ENCODE measurements at regions not wholly inside any gene's neighbourhood (a gene's known extent, or its start where the extent isn't known, plus 50 kb on each side); places are given as distances from the start of the nearest gene placed in this dataset.
"Not testable (repeated sequence)": the region's sequence is repeated elsewhere in the genome, so short reads cannot be mapped to it uniquely, and the experiment has no call there.

- Histone ChIP-seq H3K27me3 (no peaks in the 10 kb centered on the region), H3K27ac (no peak overlapping the region), H3K9me3 (replicated peaks) (no peaks in the 10 kb centered on the region), H3K4me1 (no peaks in the 10 kb centered on the region), H3K36me3 (no peaks in the 10 kb centered on the region), H3K4me3 (no peak overlapping the region)
- no peak for DNase-seq
Observed at GRCh38 chr1:87398641-87399040, 70.0 kb downstream of the LMO4 start.

- no peak for DNase-seq
- Histone ChIP-seq H3K9me3 (replicated peaks) (no peaks in the 10 kb centered on the region), H3K36me3 (no peaks in the 10 kb centered on the region), H3K27ac (no peak overlapping the region), H3K4me3 (no peak overlapping the region), H3K4me1 (no peaks in the 10 kb centered on the region), H3K27me3 (no peaks in the 10 kb centered on the region)
Observed at GRCh38 chr1:87399264-87399663, 70.6 kb downstream of the LMO4 start.

- Histone ChIP-seq H3K36me3 (no peaks in the 10 kb centered on the region), H3K27ac (no peak overlapping the region), H3K4me3 (no peak overlapping the region), H3K27me3 (no peaks in the 10 kb centered on the region), H3K4me1 (no peaks in the 10 kb centered on the region), H3K9me3 (replicated peaks) (no peaks in the 10 kb centered on the region)
- DNase-seq = no peak
Observed at GRCh38 chr1:87399701-87400100, 71.0 kb downstream of the LMO4 start.

GRCh38 chr1:87400813-87401212 is 72.1 kb downstream of the LMO4 start:
- Histone ChIP-seq H3K4me3 (no peak overlapping the region), H3K27me3 (no peaks in the 10 kb centered on the region), H3K36me3 (no peaks in the 10 kb centered on the region), H3K27ac (no peak overlapping the region), H3K4me1 (no peaks in the 10 kb centered on the region), H3K9me3 (replicated peaks) (no peaks in the 10 kb centered on the region)
- no peak for DNase-seq

GRCh38 chr1:87402241-87403002 is 73.7 kb downstream of the LMO4 start:
- no peaks in the 10 kb centered on the region for H3K4me1 ChIP-seq
- H3K27me3 ChIP-seq = no peaks in the 10 kb centered on the region
- DNase-seq = no peak
- H3K9me3 ChIP-seq (replicated peaks) = no peaks in the 10 kb centered on the region
- H3K36me3 ChIP-seq = no peaks in the 10 kb centered on the region
- no peak overlapping the region for H3K4me3 ChIP-seq
- H3K27ac ChIP-seq = no peak overlapping the region

GRCh38 chr1:87403061-87403820 is 74.6 kb downstream of the LMO4 start:
- no peak overlapping the region for H3K4me3 ChIP-seq
- DNase-seq = no peak
- no peaks in the 10 kb centered on the region for H3K4me1 ChIP-seq
- H3K27ac ChIP-seq = no peak overlapping the region
- H3K27me3 ChIP-seq = no peaks in the 10 kb centered on the region
- H3K36me3 ChIP-seq = no peaks in the 10 kb centered on the region
- no peaks in the 10 kb centered on the region for H3K9me3 ChIP-seq (replicated peaks)

- no peak overlapping the region for H3K27ac ChIP-seq
- H3K27me3 ChIP-seq = no peaks in the 10 kb centered on the region
- no peaks in the 10 kb centered on the region for H3K4me1 ChIP-seq
- no peak overlapping the region for H3K4me3 ChIP-seq
- no peaks in the 10 kb centered on the region for H3K9me3 ChIP-seq (replicated peaks)
- DNase-seq = no peak
- no peaks in the 10 kb centered on the region for H3K36me3 ChIP-seq
Observed at GRCh38 chr1:87404296-87404695, 75.6 kb downstream of the LMO4 start.

GRCh38 chr1:87408665-87409248 is 80.1 kb downstream of the LMO4 start:
- H3K36me3 ChIP-seq = no peaks in the 10 kb centered on the region
- H3K27ac ChIP-seq = no peak overlapping the region
- H3K9me3 ChIP-seq (replicated peaks) = no peaks in the 10 kb centered on the region
- H3K4me3 ChIP-seq = no peak overlapping the region
- DNase-seq = no peak
- peaks cover 10% of the 10 kb centered on the region for H3K4me1 ChIP-seq
- no peaks in the 10 kb centered on the region for H3K27me3 ChIP-seq

GRCh38 chr1:87410776-87411480 is 82.2 kb downstream of the LMO4 start:
- H3K4me3 ChIP-seq = no peak overlapping the region

GRCh38 chr1:87413846-87414245 is 85.2 kb downstream of the LMO4 start:
- not testable (repeated sequence) for H3K9me3 ChIP-seq (replicated peaks); DNase-seq; H3K36me3 ChIP-seq; H3K27ac ChIP-seq; H3K4me1 ChIP-seq; H3K4me3 ChIP-seq; H3K27me3 ChIP-seq

More at GRCh38 chr1:87410776-87411480, 82.2 kb downstream of the LMO4 start:
- Histone ChIP-seq H3K36me3 (no peaks in the 10 kb centered on the region), H3K9me3 (replicated peaks) (no peaks in the 10 kb centered on the region), H3K4me1 (peaks cover 10% of the 10 kb centered on the region), H3K27ac (no peak overlapping the region), H3K27me3 (no peaks in the 10 kb centered on the region)
- peak; percentile 84 to 90 for DNase-seq

- Histone ChIP-seq H3K36me3 (no peaks in the 10 kb centered on the region), H3K9me3 (replicated peaks) (no peaks in the 10 kb centered on the region), H3K4me1 (no peaks in the 10 kb centered on the region), H3K27me3 (no peaks in the 10 kb centered on the region), H3K27ac (no peak overlapping the region), H3K4me3 (no peak overlapping the region)
- DNase-seq = no peak
Observed at GRCh38 chr1:87418048-87418447, 89.4 kb downstream of the LMO4 start.

GRCh38 chr1:87421809-87422208 is 93.1 kb downstream of the LMO4 start:
- no peaks in the 10 kb centered on the region for H3K27me3 ChIP-seq
- H3K4me3 ChIP-seq = no peak overlapping the region
- no peak for DNase-seq
- H3K4me1 ChIP-seq = no peaks in the 10 kb centered on the region
- H3K9me3 ChIP-seq (replicated peaks) = no peaks in the 10 kb centered on the region
- no peak overlapping the region for H3K27ac ChIP-seq
- no peaks in the 10 kb centered on the region for H3K36me3 ChIP-seq

GRCh38 chr1:87424541-87424940 is 95.9 kb downstream of the LMO4 start:
- H3K27ac ChIP-seq = no peak overlapping the region
- no peak for DNase-seq
- H3K4me3 ChIP-seq = no peak overlapping the region

GRCh38 chr1:87426463-87427249 is 98.0 kb downstream of the LMO4 start:
- peak; percentile 72 to 77 for DNase-seq
- peak overlapping the region; percentile 17; the same call in 1 of the 2 replicates for H3K27ac ChIP-seq
- H3K27me3 ChIP-seq = no peaks in the 10 kb centered on the region
- no peak overlapping the region for H3K4me3 ChIP-seq
- H3K9me3 ChIP-seq (replicated peaks) = no peaks in the 10 kb centered on the region
- no peaks in the 10 kb centered on the region for H3K36me3 ChIP-seq
- H3K4me1 ChIP-seq = no peaks in the 10 kb centered on the region

More at GRCh38 chr1:87424541-87424940, 95.9 kb downstream of the LMO4 start:
- H3K36me3 ChIP-seq = no peaks in the 10 kb centered on the region
- H3K9me3 ChIP-seq (replicated peaks) = no peaks in the 10 kb centered on the region
- H3K27me3 ChIP-seq = no peaks in the 10 kb centered on the region
- H3K4me1 ChIP-seq = no peaks in the 10 kb centered on the region

All from SJCRH30 (cell line).